IMR-90 (cell line): ENCODE measurements at regions not wholly inside any gene's neighbourhood (a gene's known extent, or its start where the extent isn't known, plus 50 kb on each side); places are given as distances from the start of the nearest gene placed in this dataset.

Experiments
- ATAC-seq: fragments of 200-7000 bp; cut with Tn5 transposase; 2 replicates; pipeline ENCODE4 v1.9.1; 2020; ENCODE audit warnings: low read depth, mild to moderate bottlenecking, moderate library complexity
- BruUV-seq: library from RNA; stranded (reverse); fragments of 400-500 nt; replicated peaks from 2 replicates; lab custom pipeline; 2021; lab: Mats Ljungman, UMichigan
- CTCF ChIA-PET: fragments of 300-600 bp; formaldehyde crosslinking; extraction: SDS; loops from one replicate; lab custom pipeline; 2021; ENCODE audit warnings: antibody characterized with exemption; lab: Yijun Ruan, JAX
- POLR2A ChIA-PET: fragments of 300-600 bp; sonication (Branson Sonifier 250); formaldehyde crosslinking; loops from one replicate; lab custom pipeline; 2022; ENCODE audit warnings: antibody characterized with exemption; ENCODE audit not compliant: unreplicated experiment; lab: Charles Lee
- DNase-seq: peaks from one replicate; pipeline ENCODE4 v3.0.0; 2013
- H2AFZ ChIP-seq: replicated peaks from 2 replicates; pipeline ENCODE3; 2013; ENCODE audit warnings: low read length, mild to moderate bottlenecking; ENCODE audit not compliant: poor library complexity
- H2AK5ac ChIP-seq: 2 replicates; pipeline ENCODE4 v1.6.1; 2013; ENCODE audit warnings: low read depth, low read length, inconsistent platforms
- H2AK9ac ChIP-seq: replicated peaks from 2 replicates; pipeline ENCODE3; 2013; ENCODE audit warnings: mild to moderate bottlenecking, low read depth, low read length, moderate library complexity; ENCODE audit not compliant: poor library complexity
- H2BK120ac ChIP-seq: 2 replicates; pipeline ENCODE4 v1.6.1; 2013; ENCODE audit warnings: low read depth, low read length, inconsistent platforms
- H2BK15ac ChIP-seq: 3 replicates; pipeline ENCODE4 v1.6.1; 2013; ENCODE audit warnings: low read depth, low read length, inconsistent platforms
- H2BK20ac ChIP-seq: 2 replicates; pipeline ENCODE4 v1.6.1; 2013; ENCODE audit warnings: low read depth, mild to moderate bottlenecking, inconsistent platforms, low read length, moderate library complexity
- H2BK5ac ChIP-seq: 2 replicates; pipeline ENCODE4 v1.6.1; 2013; ENCODE audit warnings: mild to moderate bottlenecking, low read depth, low read length, inconsistent platforms; ENCODE audit not compliant: poor library complexity, severe bottlenecking
- H3K14ac ChIP-seq: replicated peaks from 2 replicates; pipeline ENCODE4 v1.6.1; 2013; ENCODE audit warnings: low read depth, low read length, inconsistent platforms
- H3K18ac ChIP-seq: 2 replicates; pipeline ENCODE4 v1.6.1; 2013; ENCODE audit warnings: low read depth, low read length, control low read depth
- H3K23ac ChIP-seq: 2 replicates; pipeline ENCODE4 v1.6.1; 2013; ENCODE audit warnings: low read depth, low read length, inconsistent platforms
- H3K27ac ChIP-seq: 2 replicates; pipeline ENCODE4 v1.5.1; 2013; ENCODE audit warnings: mild to moderate bottlenecking, control low read depth, low read length; ENCODE audit not compliant: insufficient read depth
- H3K27me3 ChIP-seq: 2 replicates; pipeline ENCODE4 v1.6.1; 2013; ENCODE audit warnings: low read length; ENCODE audit not compliant: control insufficient read depth, insufficient read depth
- H3K36me3 ChIP-seq: 2 replicates; pipeline ENCODE4 v1.6.1; 2013; ENCODE audit warnings: low read length, mixed read lengths; ENCODE audit not compliant: control insufficient read depth, insufficient read depth
- H3K4ac ChIP-seq: 2 replicates; pipeline ENCODE4 v1.6.1; 2013; ENCODE audit warnings: low read depth, low read length, inconsistent platforms
- H3K4me1 ChIP-seq: 2 replicates; pipeline ENCODE4 v1.6.1; 2013; ENCODE audit warnings: low read length, mixed read lengths; ENCODE audit not compliant: control insufficient read depth, insufficient read depth
- H3K4me2 ChIP-seq: 2 replicates; pipeline ENCODE4 v1.6.1; 2013; ENCODE audit warnings: low read depth, mild to moderate bottlenecking, control low read depth, low read length, moderate library complexity
- H3K4me3 ChIP-seq: 2 replicates; pipeline ENCODE4 v1.5.1; 2013; ENCODE audit warnings: low read depth, mild to moderate bottlenecking, control low read depth, low read length, moderate library complexity; ENCODE audit not compliant: insufficient read depth
- H3K56ac ChIP-seq: 2 replicates; pipeline ENCODE4 v1.6.1; 2013; ENCODE audit warnings: low read length, inconsistent platforms; ENCODE audit not compliant: insufficient read depth; ENCODE audit errors: extremely low read depth
- H3K79me1 ChIP-seq, 2 experiments: 2 replicates each; pipeline ENCODE4 v1.6.1; 2013; ENCODE audit warnings: low read length in 2 of 2, inconsistent platforms in 1 of 2, low read depth in 1 of 2
- H3K9ac ChIP-seq: 2 replicates; pipeline ENCODE4 v1.6.1; 2013; ENCODE audit warnings: low read depth, low read length, control low read depth
- H3K9me1 ChIP-seq: 2 replicates; pipeline ENCODE4 v1.6.1; 2013; ENCODE audit warnings: low read length, inconsistent platforms; ENCODE audit not compliant: insufficient read depth
- H3K9me3 ChIP-seq: 2 replicates; pipeline ENCODE4 v1.6.1; 2013; ENCODE audit warnings: low read length; ENCODE audit not compliant: control insufficient read depth, insufficient read depth
- H4K20me1 ChIP-seq: 2 replicates; pipeline ENCODE4 v1.6.1; 2013; ENCODE audit warnings: low read length, inconsistent platforms; ENCODE audit not compliant: insufficient read depth
- H4K5ac ChIP-seq: 2 replicates; pipeline ENCODE4 v1.6.1; 2013; ENCODE audit warnings: mild to moderate bottlenecking, low read depth, low read length, control low read depth
- H4K8ac ChIP-seq, 2 experiments: 2 replicates each; pipeline ENCODE4 v1.6.1; 2013; ENCODE audit warnings: low read depth in 2 of 2, low read length in 2 of 2, control low read depth in 1 of 2, inconsistent platforms in 1 of 2
- H4K91ac ChIP-seq: 2 replicates; pipeline ENCODE4 v1.6.1; 2013; ENCODE audit warnings: low read depth, low read length, inconsistent platforms; ENCODE audit not compliant: insufficient read depth
- BHLHE40 ChIP-seq: fragments of 150-350 bp; IDR thresholded peaks from 2 replicates; pipeline ENCODE4 v1.6.1; 2016; ENCODE audit warnings: mild to moderate bottlenecking, low read depth, low read length
- CEBPB ChIP-seq: IDR thresholded peaks from 2 replicates; pipeline ENCODE4 v1.6.1; 2012; ENCODE audit warnings: low read depth, low read length, improper control_type of control experiment
- FOS ChIP-seq: fragments of 150-350 bp; IDR thresholded peaks from 2 replicates; pipeline ENCODE4 v1.6.1; 2016; ENCODE audit warnings: low read depth, low read length
- MAZ ChIP-seq: IDR thresholded peaks from 2 replicates; pipeline ENCODE4 v1.6.1; 2012; ENCODE audit warnings: low read depth, mild to moderate bottlenecking, low read length, improper control_type of control experiment, moderate library complexity, borderline replicate concordance
- NFE2L2 ChIP-seq: fragments of 150-350 bp; IDR thresholded peaks from 2 replicates; pipeline ENCODE4 v1.6.1; 2016; ENCODE audit warnings: low read depth, mild to moderate bottlenecking, low read length
- POLR2A ChIP-seq: IDR thresholded peaks from 2 replicates; pipeline ENCODE4 v1.6.1; 2012; ENCODE audit warnings: mild to moderate bottlenecking, low read depth, low read length
- RAD21 ChIP-seq: IDR thresholded peaks from 2 replicates; pipeline ENCODE4 v1.6.1; 2012; ENCODE audit warnings: low read length, improper control_type of control experiment
- RCOR1 ChIP-seq: IDR thresholded peaks from 2 replicates; pipeline ENCODE4 v1.6.1; 2012; ENCODE audit warnings: mild to moderate bottlenecking, low read length, improper control_type of control experiment; ENCODE audit not compliant: insufficient replicate concordance
- SMC3 ChIP-seq: fragments of 150-350 bp; IDR thresholded peaks from 2 replicates; pipeline ENCODE4 v1.6.1; 2016; ENCODE audit warnings: low read depth, mild to moderate bottlenecking, antibody characterized with exemption, low read length, moderate library complexity
- WGBS, 2 experiments: methylation state at CpG; one replicate each; pipeline versions ENCODE4 v1.1.5 to v1.1.7; 2013; ENCODE audit warnings: missing lambda C conversion rate in 2 of 2; ENCODE audit not compliant: insufficient read length in 1 of 2; ENCODE audit errors: extremely low coverage in 2 of 2; 5-methylcytosine and 5-hydroxymethylcytosine counted together
- dilution Hi-C: fragments of 300-500 bp; cut with HindIII; formaldehyde crosslinking; loops from one replicate; pipeline ENCODE4 v1.14.3; 2018; ENCODE audit warnings: low sequenced_read_pairs; ENCODE audit not compliant: unreplicated experiment
- in situ Hi-C: fragments of 300-500 bp; cut with MboI; formaldehyde crosslinking; loops from 3 replicates; pipeline ENCODE4 v1.14.3; 2019; ENCODE audit warnings: low sequenced_read_pairs, inconsistent platforms, mixed read lengths
- intact Hi-C: fragments of 100-400 bp; cut with micrococcal nuclease; formaldehyde crosslinking; loops from 2 replicates; pipeline ENCODE4 v1.10.0; 2022
- TF ChIP-seq, protein P1 (sequence below): fragments of 150-350 bp; IDR thresholded peaks from 2 replicates; pipeline ENCODE4 v1.6.1; 2017; ENCODE audit warnings: mild to moderate bottlenecking, antibody characterized with exemption, low read length, low read depth
- TF ChIP-seq, protein P2 (sequence below): fragments of 150-350 bp; IDR thresholded peaks from 2 replicates; pipeline ENCODE4 v1.6.1; 2016; ENCODE audit warnings: low read depth, mild to moderate bottlenecking, low read length, moderate library complexity, borderline replicate concordance
- TF ChIP-seq, protein P3 (sequence below): conservative IDR thresholded peaks from 2 replicates; pipeline ENCODE4 v1.5.1; 2012; ENCODE audit warnings: mild to moderate bottlenecking, low read depth, low read length, improper control_type of control experiment

DNA sequence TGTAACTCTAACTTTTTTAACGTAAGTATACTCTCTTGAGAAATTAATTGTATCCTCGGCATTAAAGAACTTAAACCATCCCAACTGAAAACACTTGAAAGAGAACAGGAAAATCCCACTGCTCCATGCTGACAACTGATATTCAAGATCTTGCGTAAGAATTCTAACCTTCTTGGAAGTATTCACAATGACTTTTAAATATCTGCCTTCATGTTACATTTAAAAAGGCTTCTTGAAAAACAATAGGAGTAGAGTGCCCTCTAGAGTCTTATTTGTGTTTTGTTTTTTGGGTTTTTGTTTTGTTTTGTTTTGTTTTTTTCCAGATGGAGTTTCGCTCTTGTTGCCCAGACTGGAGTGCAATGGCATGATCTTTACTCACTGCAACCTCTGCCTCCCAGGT is 65.4 kb upstream of the DNAJC10 start:
- ATAC-seq (peak; percentile 48; the same call in 1 of the 2 replicates), DNase-seq (peak; percentile 76)
- CTCF ChIA-PET = no interaction called here
- H3K36me3 ChIP-seq = no peaks in the 10 kb centered on the region
- no peaks in the 10 kb centered on the region for H3K79me1 ChIP-seq
- no peak overlapping the region for H3K23ac ChIP-seq
- no peaks in the 10 kb centered on the region for H3K9me3 ChIP-seq
- H2BK5ac ChIP-seq = no peak overlapping the region
- no peaks in the 10 kb centered on the region for H3K27me3 ChIP-seq
- H3K9ac ChIP-seq = peak overlapping the region; percentile 56; the same call in 1 of the 2 replicates
- POLR2A ChIA-PET = no interaction called here
- H2AK9ac ChIP-seq = no peak overlapping the region
- H3K27ac ChIP-seq = no peak overlapping the region
- H2AFZ ChIP-seq = no peak overlapping the region
- no peak overlapping the region for H3K56ac ChIP-seq
- no peak overlapping the region for H2AK5ac ChIP-seq
- H3K18ac ChIP-seq = no peak overlapping the region
- H2BK20ac ChIP-seq = no peak overlapping the region
- no peak overlapping the region for H4K91ac ChIP-seq
- no peak overlapping the region for H4K8ac ChIP-seq
- no peak overlapping the region for H3K14ac ChIP-seq
- TF ChIP-seq RCOR1 (no peak), POLR2A (no peak), RAD21 (peak; percentile 78), CEBPB (peak; percentile 95), NFE2L2 (no peak), FOS (no peak), SMC3 (peak; percentile 79), BHLHE40 (no peak), MAZ (no peak)
- TF ChIP-seq, protein P1, sequence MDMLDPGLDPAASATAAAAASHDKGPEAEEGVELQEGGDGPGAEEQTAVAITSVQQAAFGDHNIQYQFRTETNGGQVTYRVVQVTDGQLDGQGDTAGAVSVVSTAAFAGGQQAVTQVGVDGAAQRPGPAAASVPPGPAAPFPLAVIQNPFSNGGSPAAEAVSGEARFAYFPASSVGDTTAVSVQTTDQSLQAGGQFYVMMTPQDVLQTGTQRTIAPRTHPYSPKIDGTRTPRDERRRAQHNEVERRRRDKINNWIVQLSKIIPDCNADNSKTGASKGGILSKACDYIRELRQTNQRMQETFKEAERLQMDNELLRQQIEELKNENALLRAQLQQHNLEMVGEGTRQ = no peak
- TF ChIP-seq, protein P2, sequence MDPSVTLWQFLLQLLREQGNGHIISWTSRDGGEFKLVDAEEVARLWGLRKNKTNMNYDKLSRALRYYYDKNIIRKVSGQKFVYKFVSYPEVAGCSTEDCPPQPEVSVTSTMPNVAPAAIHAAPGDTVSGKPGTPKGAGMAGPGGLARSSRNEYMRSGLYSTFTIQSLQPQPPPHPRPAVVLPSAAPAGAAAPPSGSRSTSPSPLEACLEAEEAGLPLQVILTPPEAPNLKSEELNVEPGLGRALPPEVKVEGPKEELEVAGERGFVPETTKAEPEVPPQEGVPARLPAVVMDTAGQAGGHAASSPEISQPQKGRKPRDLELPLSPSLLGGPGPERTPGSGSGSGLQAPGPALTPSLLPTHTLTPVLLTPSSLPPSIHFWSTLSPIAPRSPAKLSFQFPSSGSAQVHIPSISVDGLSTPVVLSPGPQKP = no peak
- TF ChIP-seq, protein P3, sequence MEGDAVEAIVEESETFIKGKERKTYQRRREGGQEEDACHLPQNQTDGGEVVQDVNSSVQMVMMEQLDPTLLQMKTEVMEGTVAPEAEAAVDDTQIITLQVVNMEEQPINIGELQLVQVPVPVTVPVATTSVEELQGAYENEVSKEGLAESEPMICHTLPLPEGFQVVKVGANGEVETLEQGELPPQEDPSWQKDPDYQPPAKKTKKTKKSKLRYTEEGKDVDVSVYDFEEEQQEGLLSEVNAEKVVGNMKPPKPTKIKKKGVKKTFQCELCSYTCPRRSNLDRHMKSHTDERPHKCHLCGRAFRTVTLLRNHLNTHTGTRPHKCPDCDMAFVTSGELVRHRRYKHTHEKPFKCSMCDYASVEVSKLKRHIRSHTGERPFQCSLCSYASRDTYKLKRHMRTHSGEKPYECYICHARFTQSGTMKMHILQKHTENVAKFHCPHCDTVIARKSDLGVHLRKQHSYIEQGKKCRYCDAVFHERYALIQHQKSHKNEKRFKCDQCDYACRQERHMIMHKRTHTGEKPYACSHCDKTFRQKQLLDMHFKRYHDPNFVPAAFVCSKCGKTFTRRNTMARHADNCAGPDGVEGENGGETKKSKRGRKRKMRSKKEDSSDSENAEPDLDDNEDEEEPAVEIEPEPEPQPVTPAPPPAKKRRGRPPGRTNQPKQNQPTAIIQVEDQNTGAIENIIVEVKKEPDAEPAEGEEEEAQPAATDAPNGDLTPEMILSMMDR = peak; percentile 62
- H3K4me2 ChIP-seq = peak overlapping the region; percentile 38; the same call in 1 of the 2 replicates
- H3K4me1 ChIP-seq = no peaks in the 10 kb centered on the region
- H4K20me1 ChIP-seq = no peaks in the 10 kb centered on the region
- H4K5ac ChIP-seq = 0 out of 2 replicates have a peak overlapping the region, but pooled peaks have one; percentile 7
- dilution Hi-C loops = loop anchor here (25.0 kb wide), 1 partner anchor 463 kb away; no protein-coding TSS in a partner anchor
- no CpG with 5 or more reads among the region's 4 CpGs for WGBS, 2 experiments
- H2BK15ac ChIP-seq = no peak overlapping the region
- H3K4ac ChIP-seq = no peak overlapping the region
- in situ Hi-C loops = loop anchor here (5.0 to 25.0 kb wide), 3 partner anchors 463 to 888 kb away; no protein-coding TSS in a partner anchor
- H2BK120ac ChIP-seq = no peak overlapping the region
- no TSS peak for BruUV-seq
- H3K9me1 ChIP-seq = no peaks in the 10 kb centered on the region
- intact Hi-C loops = loop anchor here (1.0 to 10.0 kb wide), 7 partner anchors 148 to 1546 kb away; no protein-coding TSS in a partner anchor
- no peak overlapping the region for H3K4me3 ChIP-seq
